NCI-H2227 (cell line): ENCODE measurements at regions not wholly inside any gene's neighbourhood (a gene's known extent, or its start where the extent isn't known, plus 50 kb on each side); places are given as distances from the start of the nearest gene placed in this dataset.

Source experiments
- DNase-seq: peaks from one replicate; lab custom pipeline; 2025; ENCODE audit not compliant: unreplicated experiment; lab: John Stamatoyannopoulos, UW

- DNase-seq = no peak
Measured at GRCh38 chr3:20353286-20353685, 167.3 kb upstream of the SGO1 start.

GRCh38 chr3:20352546-20353179 is 166.7 kb upstream of the SGO1 start:
- no peak for DNase-seq

- DNase-seq = no peak
Measured at GRCh38 chr3:20350449-20350848, 164.4 kb upstream of the SGO1 start.

DNA sequence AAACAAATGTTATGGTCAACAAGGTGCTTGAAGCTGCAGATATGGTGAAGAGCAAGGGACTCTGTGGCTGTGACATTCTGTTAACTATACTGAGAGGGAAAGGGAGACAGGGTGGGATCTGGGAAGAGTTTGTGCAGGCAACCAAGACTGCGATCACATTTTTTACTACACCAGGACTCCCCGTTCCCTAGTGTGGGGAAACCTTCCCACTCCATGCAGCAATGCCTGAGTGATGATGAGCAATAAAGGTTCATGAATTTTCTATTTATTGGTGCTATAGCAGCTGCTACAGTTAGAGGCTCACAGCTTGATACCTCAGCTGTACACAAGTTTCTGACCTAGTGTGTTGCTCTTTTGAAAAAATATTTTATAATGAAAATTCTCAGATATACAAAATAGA is 160.9 kb upstream of the SGO1 start:
- no peak for DNase-seq

- no peak for DNase-seq
Measured at GRCh38 chr3:20346369-20346768, 160.4 kb upstream of the SGO1 start.

GRCh38 chr3:20344400-20344959 is 158.5 kb upstream of the SGO1 start:
- DNase-seq = no peak

GRCh38 chr3:20343790-20344189 is 157.8 kb upstream of the SGO1 start:
- DNase-seq = no peak

- DNase-seq = peak; percentile 40
Measured at GRCh38 chr3:20340324-20340928, 154.4 kb upstream of the SGO1 start.

GRCh38 chr3:20336572-20336971 is 150.6 kb upstream of the SGO1 start:
- no peak for DNase-seq

GRCh38 chr3:20334842-20335241 is 148.8 kb upstream of the SGO1 start:
- DNase-seq = no peak

- DNase-seq = no peak
Measured at GRCh38 chr3:20327889-20328288, 141.9 kb upstream of the SGO1 start.

GRCh38 chr3:20326541-20326940 is 140.5 kb upstream of the SGO1 start:
- DNase-seq = no peak

GRCh38 chr3:20325563-20325962 is 139.6 kb upstream of the SGO1 start:
- no peak for DNase-seq

GRCh38 chr3:20324664-20325478 is 138.9 kb upstream of the SGO1 start:
- DNase-seq = no peak

DNA sequence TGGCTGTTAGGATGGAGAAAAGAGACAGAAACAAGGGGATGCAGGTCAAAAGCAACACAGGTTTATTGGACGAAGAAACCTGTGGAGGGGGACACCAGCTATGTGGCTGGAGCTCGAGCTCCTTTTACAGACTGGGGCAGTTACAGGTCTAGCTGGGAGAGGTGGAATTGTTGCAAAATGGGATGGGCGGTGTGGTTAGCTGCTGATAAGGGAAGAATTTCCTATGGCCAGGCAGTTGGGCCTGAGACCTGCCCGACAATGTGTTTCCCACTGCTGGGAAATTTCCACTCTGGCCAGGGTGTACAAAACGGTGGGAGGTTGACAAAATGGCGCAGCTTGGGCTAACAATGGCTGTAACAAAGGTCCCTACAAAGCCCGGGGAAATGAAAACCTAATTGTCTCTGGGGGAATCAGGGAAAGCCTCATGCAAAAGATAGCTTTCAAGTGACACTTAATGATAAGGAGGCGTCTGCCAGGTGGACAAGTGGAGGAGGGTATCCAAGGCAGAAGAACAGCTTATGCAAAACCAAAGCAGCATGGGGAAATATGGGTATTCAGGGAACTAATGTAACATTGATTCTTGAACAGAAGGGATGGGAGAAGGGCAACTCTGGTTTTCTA is 137.4 kb upstream of the SGO1 start:
- no peak for DNase-seq

DNA sequence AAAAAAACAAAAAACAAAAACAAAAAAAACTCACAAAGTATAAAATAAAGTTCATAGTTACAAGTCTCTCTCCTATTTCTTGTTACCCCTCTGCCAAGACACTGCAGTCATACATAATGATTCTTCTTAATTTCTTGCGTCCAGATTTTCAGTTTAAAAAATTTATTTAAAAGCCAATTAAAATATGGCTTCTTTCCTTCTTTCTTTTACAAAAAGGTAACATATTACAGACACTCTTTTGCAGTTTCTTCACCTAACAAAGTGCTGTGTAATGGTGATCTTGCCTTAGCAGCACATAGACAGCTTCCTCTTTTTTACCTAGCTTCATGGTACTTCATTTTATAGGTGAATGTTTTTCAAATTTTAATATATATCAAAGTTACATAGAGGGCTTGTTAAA is 136.1 kb upstream of the SGO1 start:
- DNase-seq = no peak

DNA sequence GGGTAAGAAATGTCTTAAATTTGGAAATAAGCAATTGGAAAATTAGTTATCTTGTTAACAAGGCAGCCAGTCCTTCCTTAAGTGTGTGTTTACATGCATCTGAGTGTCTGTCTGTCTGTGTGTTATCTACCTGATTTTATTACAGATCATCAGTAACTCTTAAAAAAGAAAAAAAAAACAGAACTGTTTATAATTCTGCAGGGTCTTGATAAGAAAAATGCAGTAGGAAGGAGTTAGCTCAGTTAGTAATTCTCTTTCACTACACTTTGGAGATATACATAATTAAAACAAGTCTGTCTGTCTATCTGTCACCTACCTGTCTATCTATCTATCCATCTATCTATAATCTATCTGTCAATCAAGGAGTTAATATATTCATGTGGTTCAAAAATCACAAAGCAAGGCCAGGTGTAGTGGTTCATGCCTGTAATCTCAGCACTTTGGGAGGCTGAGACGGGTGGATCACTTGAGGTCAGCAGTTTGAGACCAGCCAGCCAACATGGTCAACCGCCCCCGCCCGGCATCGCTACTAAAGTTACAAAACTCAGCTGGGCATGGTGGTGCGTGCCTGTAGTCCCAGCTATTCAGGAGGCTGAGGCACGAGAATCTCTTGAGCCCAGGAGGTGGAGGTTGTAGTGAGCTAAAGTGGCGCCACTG is 135.5 kb upstream of the SGO1 start:
- DNase-seq = no peak

GRCh38 chr3:20320489-20320888 is 134.5 kb upstream of the SGO1 start:
- no peak for DNase-seq

- DNase-seq = no peak
Measured at GRCh38 chr3:20319551-20319950, 133.5 kb upstream of the SGO1 start.

GRCh38 chr3:20317616-20318015 is 131.6 kb upstream of the SGO1 start:
- no peak for DNase-seq

- DNase-seq = no peak
Measured at GRCh38 chr3:20316238-20316637, 130.2 kb upstream of the SGO1 start.
